HPDE6-E6E7 (cell line): ENCODE measurements at regions not wholly inside any gene's neighbourhood (a gene's known extent, or its start where the extent isn't known, plus 50 kb on each side); places are given as distances from the start of the nearest gene placed in this dataset.

Experiments used
- DNase-seq: peaks from one replicate; pipeline ENCODE4 v3.0.0; 2011; ENCODE audit warnings: missing footprints; ENCODE audit errors: extremely low spot score

GRCh38 chr20:6831461-6831860 is 64.0 kb downstream of the BMP2 start:
- DNase-seq = no peak

GRCh38 chr20:6832811-6833210 is 65.3 kb downstream of the BMP2 start:
- DNase-seq = no peak

- no peak for DNase-seq
Observed at GRCh38 chr20:6835609-6836008, 68.1 kb downstream of the BMP2 start.

- DNase-seq = no peak
Observed at GRCh38 chr20:6836821-6837374, 69.4 kb downstream of the BMP2 start.

GRCh38 chr20:6837730-6838129 is 70.2 kb downstream of the BMP2 start:
- DNase-seq = no peak

- peak; percentile 62 for DNase-seq
Observed at GRCh38 chr20:6838181-6838826, 70.8 kb downstream of the BMP2 start.

- no peak for DNase-seq
Observed at GRCh38 chr20:6841128-6841527, 73.6 kb downstream of the BMP2 start.

- DNase-seq = no peak
Observed at GRCh38 chr20:6845141-6845540, 77.7 kb downstream of the BMP2 start.

GRCh38 chr20:6848041-6848440 is 80.6 kb downstream of the BMP2 start:
- DNase-seq = no peak

GRCh38 chr20:6848992-6849391 is 81.5 kb downstream of the BMP2 start:
- no peak for DNase-seq

- DNase-seq = no peak
Observed at GRCh38 chr20:6851136-6851535, 83.7 kb downstream of the BMP2 start.

GRCh38 chr20:6852478-6852877 is 85.0 kb downstream of the BMP2 start:
- no peak for DNase-seq

GRCh38 chr20:6855104-6855503 is 87.6 kb downstream of the BMP2 start:
- DNase-seq = no peak

- no peak for DNase-seq
Observed at GRCh38 chr20:6855796-6856195, 88.3 kb downstream of the BMP2 start.

GRCh38 chr20:6857927-6858326 is 90.4 kb downstream of the BMP2 start:
- DNase-seq = no peak

GRCh38 chr20:6863355-6863754 is 95.9 kb downstream of the BMP2 start:
- no peak for DNase-seq

- DNase-seq = no peak
Observed at GRCh38 chr20:6863798-6864201, 96.3 kb downstream of the BMP2 start.

GRCh38 chr20:6864740-6865139 is 97.3 kb downstream of the BMP2 start:
- no peak for DNase-seq

GRCh38 chr20:6866741-6867140 is 99.3 kb downstream of the BMP2 start:
- no peak for DNase-seq

GRCh38 chr20:6868861-6869260 is 101.4 kb downstream of the BMP2 start:
- DNase-seq = no peak

GRCh38 chr20:6870559-6870958 is 103.1 kb downstream of the BMP2 start:
- no peak for DNase-seq

GRCh38 chr20:6877633-6878032 is 110.1 kb downstream of the BMP2 start:
- DNase-seq = no peak

GRCh38 chr20:6882561-6883291 is 115.2 kb downstream of the BMP2 start:
- peak; percentile 32 for DNase-seq
